Brain microvascular endothelial cell (primary cell): ENCODE measurements at regions not wholly inside any gene's neighbourhood (a gene's known extent, or its start where the extent isn't known, plus 50 kb on each side); places are given as distances from the start of the nearest gene placed in this dataset.

Source experiments
- DNase-seq: peaks from one replicate; pipeline ENCODE4 v3.0.0-alpha.2; 2020
- H3K27ac ChIP-seq: fragments of 250-450 bp; sonication (Bioruptor Pico); 2 replicates; pipeline ENCODE4 v1.5.1; 2020; ENCODE audit warnings: mild to moderate bottlenecking, moderate library complexity
- H3K27me3 ChIP-seq: fragments of 250-450 bp; sonication (Bioruptor Pico); replicated peaks from 2 replicates; pipeline ENCODE4 v1.5.1; 2020; ENCODE audit warnings: mild to moderate bottlenecking
- H3K36me3 ChIP-seq: fragments of 250-450 bp; sonication (Bioruptor Pico); replicated peaks from 2 replicates; pipeline ENCODE4 v1.5.1; 2020; ENCODE audit warnings: mild to moderate bottlenecking
- H3K4me3 ChIP-seq: 2 replicates; pipeline ENCODE4 v1.5.1; 2011; ENCODE audit warnings: low read depth, mild to moderate bottlenecking, control low read depth, low read length, moderate library complexity
- in situ Hi-C: cut with HindIII; loops from 2 replicates; pipeline ENCODE4 v1.10.0; 2017; ENCODE audit warnings: low sequenced_read_pairs, low pct_ligation_motif_present
- TF ChIP-seq, protein P1 (sequence below): IDR thresholded peaks from 2 replicates; pipeline ENCODE4 v1.5.1; 2011; ENCODE audit warnings: low read depth, mild to moderate bottlenecking, moderate library complexity, low read length, control low read depth, inconsistent platforms; ENCODE audit errors: missing control alignments

DNA sequence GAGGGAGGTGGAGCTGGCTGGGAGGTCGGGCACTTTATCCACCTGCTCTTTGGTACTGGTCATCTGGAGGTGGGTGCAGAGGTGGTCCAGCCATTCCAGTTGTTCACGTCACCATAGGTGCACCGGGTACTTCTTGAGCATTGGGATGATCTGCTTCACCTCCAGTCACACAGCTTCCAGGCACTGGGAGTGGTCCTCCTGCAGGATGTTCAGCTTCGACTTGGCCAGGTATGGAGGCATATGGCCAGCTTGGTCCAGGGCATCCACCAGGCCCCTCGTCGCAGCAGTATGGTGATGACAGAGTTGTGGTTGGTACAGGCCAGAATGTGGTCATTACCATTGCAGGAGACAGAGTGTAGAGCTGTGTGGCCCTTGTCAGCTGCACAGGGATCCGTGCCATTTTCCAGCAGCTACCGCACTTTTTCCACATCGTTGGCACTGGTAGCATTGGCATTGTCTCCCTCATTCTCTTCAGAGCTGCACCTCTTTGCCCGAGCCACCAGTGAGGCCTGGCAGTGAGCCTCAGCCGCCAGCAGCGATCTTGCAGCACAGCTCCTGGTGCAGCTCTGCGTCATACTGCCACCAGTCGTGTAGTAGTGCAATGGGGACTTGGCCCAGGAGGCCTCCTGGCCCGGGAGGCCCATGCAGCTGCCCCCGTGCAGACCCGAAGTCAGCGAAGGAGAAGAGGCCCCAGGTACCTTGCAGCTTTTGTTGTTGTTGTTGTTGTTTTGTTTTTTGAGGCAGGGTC, 150.9 kb downstream of the ZNF22 start:
- no peaks in the 10 kb centered on the region for H3K36me3 ChIP-seq
- no peak overlapping the region for H3K27ac ChIP-seq
- no peaks in the 10 kb centered on the region for H3K27me3 ChIP-seq
- in situ Hi-C loops, result no loop called here
- TF ChIP-seq, protein P1, sequence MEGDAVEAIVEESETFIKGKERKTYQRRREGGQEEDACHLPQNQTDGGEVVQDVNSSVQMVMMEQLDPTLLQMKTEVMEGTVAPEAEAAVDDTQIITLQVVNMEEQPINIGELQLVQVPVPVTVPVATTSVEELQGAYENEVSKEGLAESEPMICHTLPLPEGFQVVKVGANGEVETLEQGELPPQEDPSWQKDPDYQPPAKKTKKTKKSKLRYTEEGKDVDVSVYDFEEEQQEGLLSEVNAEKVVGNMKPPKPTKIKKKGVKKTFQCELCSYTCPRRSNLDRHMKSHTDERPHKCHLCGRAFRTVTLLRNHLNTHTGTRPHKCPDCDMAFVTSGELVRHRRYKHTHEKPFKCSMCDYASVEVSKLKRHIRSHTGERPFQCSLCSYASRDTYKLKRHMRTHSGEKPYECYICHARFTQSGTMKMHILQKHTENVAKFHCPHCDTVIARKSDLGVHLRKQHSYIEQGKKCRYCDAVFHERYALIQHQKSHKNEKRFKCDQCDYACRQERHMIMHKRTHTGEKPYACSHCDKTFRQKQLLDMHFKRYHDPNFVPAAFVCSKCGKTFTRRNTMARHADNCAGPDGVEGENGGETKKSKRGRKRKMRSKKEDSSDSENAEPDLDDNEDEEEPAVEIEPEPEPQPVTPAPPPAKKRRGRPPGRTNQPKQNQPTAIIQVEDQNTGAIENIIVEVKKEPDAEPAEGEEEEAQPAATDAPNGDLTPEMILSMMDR, result no peak
- H3K4me3 ChIP-seq, result no peak overlapping the region
- no peak for DNase-seq

DNA sequence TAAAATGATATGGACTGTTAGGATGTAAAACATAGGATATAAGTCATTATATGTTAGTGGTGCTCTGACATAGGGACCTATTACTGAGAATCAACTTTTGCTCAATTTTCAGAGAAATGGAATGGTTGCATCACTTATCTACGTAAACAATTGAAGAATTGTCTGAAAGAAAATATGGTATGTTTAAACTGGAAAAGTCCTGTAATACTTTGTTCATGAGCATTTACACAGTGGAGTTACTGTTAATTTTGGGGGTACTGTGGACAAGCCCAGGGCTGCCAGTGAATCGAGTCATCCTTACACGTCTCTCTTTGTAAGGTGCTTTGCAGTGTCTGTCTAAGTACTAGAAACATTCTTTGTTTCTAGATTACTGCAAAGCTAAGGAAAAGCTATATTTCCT, 152.0 kb downstream of the ZNF22 start:
- Histone ChIP-seq H3K4me3 (no peak overlapping the region), H3K27me3 (no peaks in the 10 kb centered on the region), H3K27ac (no peak overlapping the region), H3K36me3 (no peaks in the 10 kb centered on the region)
- TF ChIP-seq, protein P1, result no peak
- DNase-seq, result no peak
- in situ Hi-C loops, result no loop called here

DNA sequence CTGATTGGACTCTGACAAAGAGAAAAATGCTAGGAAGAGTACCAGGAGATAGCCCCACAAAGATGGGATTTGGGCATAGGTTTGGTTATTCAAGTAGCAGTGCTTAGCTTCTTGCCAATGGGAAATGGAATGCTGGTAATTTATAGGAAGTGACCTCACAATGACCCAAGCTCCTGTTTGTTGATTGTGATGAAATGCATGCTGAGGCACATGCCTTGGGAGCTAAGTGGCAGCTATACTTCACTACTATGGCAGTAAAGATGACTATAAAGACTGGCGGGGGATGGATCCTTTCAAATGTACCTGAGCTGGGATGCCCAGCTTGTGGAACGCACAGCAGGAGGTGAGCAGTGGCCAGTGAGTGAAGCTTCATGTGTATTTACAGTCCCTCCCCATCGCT, 153.8 kb downstream of the ZNF22 start:
- no peaks in the 10 kb centered on the region for H3K27me3 ChIP-seq
- in situ Hi-C loops, result no loop called here
- DNase-seq, result no peak
- H3K27ac ChIP-seq, result no peak overlapping the region
- TF ChIP-seq, protein P1, result no peak
- no peak overlapping the region for H3K4me3 ChIP-seq
- H3K36me3 ChIP-seq, result no peaks in the 10 kb centered on the region

DNA sequence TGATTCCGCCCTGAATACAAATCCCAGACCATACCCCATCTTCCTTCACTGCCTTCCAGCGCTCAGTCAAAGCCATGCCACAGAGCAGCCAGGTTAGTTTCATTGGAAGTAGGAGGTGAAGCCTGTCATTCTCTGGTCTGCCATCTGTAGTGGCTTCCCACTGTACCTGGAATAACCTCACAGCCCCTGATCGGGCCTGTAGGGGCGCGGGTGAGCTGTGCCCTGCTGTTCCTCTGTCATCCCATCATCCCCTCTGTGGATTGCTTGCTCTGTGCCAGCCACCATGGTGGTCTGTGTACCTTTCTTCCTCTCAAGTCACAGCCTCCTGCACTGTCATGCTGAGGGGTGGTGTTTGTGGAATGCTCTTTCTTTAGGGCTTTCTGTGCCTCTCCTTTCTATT, 155.1 kb downstream of the ZNF22 start:
- in situ Hi-C loops, result no loop called here
- Histone ChIP-seq H3K27me3 (no peaks in the 10 kb centered on the region), H3K4me3 (no peak overlapping the region), H3K36me3 (no peaks in the 10 kb centered on the region), H3K27ac (no peak overlapping the region)
- TF ChIP-seq, protein P1, result no peak
- DNase-seq, result no peak

DNA sequence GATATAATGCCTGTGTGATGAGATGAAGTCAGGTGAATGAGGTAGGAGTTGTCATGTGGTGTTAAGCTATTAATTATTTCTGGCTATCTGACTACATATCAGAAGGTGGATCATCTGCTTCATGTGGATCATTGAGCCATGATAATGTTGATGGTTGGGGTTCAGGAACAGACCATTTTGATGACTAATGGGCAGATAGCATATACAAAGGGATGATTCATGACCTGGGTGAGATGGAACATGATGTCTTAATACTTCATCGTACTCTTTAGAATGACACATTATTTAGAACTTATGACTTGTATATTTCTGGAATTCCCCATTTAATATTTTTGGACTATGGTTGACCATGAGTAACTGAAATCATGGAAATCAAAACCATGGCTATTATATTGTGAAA, 155.1 kb downstream of the OR13A1 start:
- in situ Hi-C loops, result no loop called here
- peak; percentile 79 for DNase-seq
- TF ChIP-seq, protein P1, result no peak
- no peaks in the 10 kb centered on the region for H3K27me3 ChIP-seq
- peak overlapping the region; percentile 64 for H3K27ac ChIP-seq
- no peak overlapping the region for H3K4me3 ChIP-seq
- H3K36me3 ChIP-seq, result no peaks in the 10 kb centered on the region
